H9 (cell line): ENCODE measurements at regions not wholly inside any gene's neighbourhood (a gene's known extent, or its start where the extent isn't known, plus 50 kb on each side); places are given as distances from the start of the nearest gene placed in this dataset.

Experiments
- DNase-seq: peaks from one replicate; pipeline ENCODE4 v3.0.0-alpha.2; 2017
- H2AFZ ChIP-seq: one replicate; pipeline ENCODE4 v1.6.1; 2013; ENCODE audit warnings: mild to moderate bottlenecking, low read length, control low read depth, moderate library complexity
- H2AK5ac ChIP-seq: 2 replicates; pipeline ENCODE4 v1.6.1; 2013; ENCODE audit warnings: low read length, control low read depth, mixed read lengths; ENCODE audit not compliant: insufficient read length
- H2BK120ac ChIP-seq: one replicate; pipeline ENCODE4 v1.6.1; 2013; ENCODE audit warnings: low read depth, mild to moderate bottlenecking, low read length, control low read depth, inconsistent platforms; ENCODE audit not compliant: poor library complexity, severe bottlenecking
- H2BK12ac ChIP-seq: 2 replicates; pipeline ENCODE4 v1.6.1; 2013; ENCODE audit warnings: low read length, control low read depth, mixed read lengths, low read depth; ENCODE audit not compliant: insufficient read length
- H2BK15ac ChIP-seq: 2 replicates; pipeline ENCODE4 v1.6.1; 2013; ENCODE audit warnings: low read depth, low read length, control low read depth
- H2BK20ac ChIP-seq: one replicate; pipeline ENCODE4 v1.6.1; 2013; ENCODE audit warnings: low read depth, mild to moderate bottlenecking, low read length, control low read depth, inconsistent platforms; ENCODE audit not compliant: poor library complexity, severe bottlenecking
- H2BK5ac ChIP-seq: 2 replicates; pipeline ENCODE4 v1.6.1; 2013; ENCODE audit warnings: low read length, control low read depth, mixed read lengths; ENCODE audit not compliant: insufficient read length
- H3K14ac ChIP-seq: 2 replicates; pipeline ENCODE4 v1.6.1; 2013; ENCODE audit warnings: low read length, control low read depth; ENCODE audit not compliant: insufficient read depth
- H3K18ac ChIP-seq: 2 replicates; pipeline ENCODE4 v1.6.1; 2013; ENCODE audit warnings: low read depth, mild to moderate bottlenecking, mixed read lengths, low read length, control low read depth; ENCODE audit not compliant: insufficient read length
- H3K23ac ChIP-seq: 2 replicates; pipeline ENCODE4 v1.6.1; 2013; ENCODE audit warnings: low read length, control low read depth, mixed read lengths, low read depth; ENCODE audit not compliant: insufficient read length
- H3K23me2 ChIP-seq: 2 replicates; pipeline ENCODE4 v1.6.1; 2013; ENCODE audit warnings: low read depth, mild to moderate bottlenecking, mixed read lengths, low read length, control low read depth; ENCODE audit not compliant: insufficient read length, poor library complexity, severe bottlenecking
- H3K27ac ChIP-seq: 2 replicates; pipeline ENCODE4 v1.5.1; 2013; ENCODE audit warnings: low read length, control low read depth, mixed read lengths, low read depth; ENCODE audit not compliant: insufficient read length
- H3K27me3 ChIP-seq: 2 replicates; pipeline ENCODE4 v1.6.1; 2013; ENCODE audit warnings: low read length, control low read depth, inconsistent platforms; ENCODE audit not compliant: insufficient read depth
- H3K4ac ChIP-seq: 2 replicates; pipeline ENCODE4 v1.6.1; 2013; ENCODE audit warnings: low read depth, mild to moderate bottlenecking, control low read depth, inconsistent platforms, low read length, moderate library complexity
- H3K4me1 ChIP-seq: 2 replicates; pipeline ENCODE4 v1.6.1; 2013; ENCODE audit warnings: low read length, control low read depth, inconsistent platforms; ENCODE audit not compliant: insufficient read depth
- H3K4me2 ChIP-seq: 2 replicates; pipeline ENCODE4 v1.6.1; 2013; ENCODE audit warnings: low read length, control low read depth, mixed read lengths; ENCODE audit not compliant: insufficient read length, insufficient read depth
- H3K56ac ChIP-seq: 2 replicates; pipeline ENCODE4 v1.6.1; 2013; ENCODE audit warnings: low read depth, mild to moderate bottlenecking, mixed read lengths, low read length, control low read depth; ENCODE audit not compliant: insufficient read length
- H3K79me1 ChIP-seq: 2 replicates; pipeline ENCODE4 v1.6.1; 2013; ENCODE audit warnings: low read depth, mild to moderate bottlenecking, moderate library complexity, low read length, control low read depth, inconsistent platforms; ENCODE audit not compliant: insufficient read depth, poor library complexity, severe bottlenecking
- H3K79me2 ChIP-seq: 2 replicates; pipeline ENCODE4 v1.6.1; 2013; ENCODE audit warnings: low read length, control low read depth, inconsistent platforms; ENCODE audit not compliant: insufficient read depth
- H3K9ac ChIP-seq: 2 replicates; pipeline ENCODE4 v1.6.1; 2013; ENCODE audit warnings: low read length, control low read depth, mixed read lengths; ENCODE audit not compliant: insufficient read length; ENCODE audit errors: extremely low read depth
- H3K9me3 ChIP-seq: one replicate; pipeline ENCODE4 v1.6.1; 2013; ENCODE audit warnings: low read depth, low read length, inconsistent platforms; ENCODE audit not compliant: control insufficient read depth
- H3T11ph ChIP-seq: one replicate; pipeline ENCODE4 v1.6.1; 2013; ENCODE audit warnings: mild to moderate bottlenecking, low read length, control low read depth, inconsistent platforms
- H4K20me1 ChIP-seq: one replicate; pipeline ENCODE4 v1.6.1; 2013; ENCODE audit not compliant: control insufficient read depth, insufficient read length, insufficient read depth
- H4K5ac ChIP-seq: 2 replicates; pipeline ENCODE4 v1.6.1; 2013; ENCODE audit warnings: low read depth, mild to moderate bottlenecking, mixed read lengths, low read length, control low read depth; ENCODE audit not compliant: insufficient read length
- H4K8ac ChIP-seq: replicated peaks from 2 replicates; pipeline ENCODE4 v1.6.1; 2013; ENCODE audit warnings: low read length, control low read depth, mixed read lengths, low read depth; ENCODE audit not compliant: insufficient read length
- H4K91ac ChIP-seq: 2 replicates; pipeline ENCODE4 v1.6.1; 2013; ENCODE audit warnings: low read depth, mild to moderate bottlenecking, moderate library complexity, mixed read lengths, low read length, control low read depth; ENCODE audit not compliant: insufficient read length
- H3K27ac Mint-ChIP-seq, 3 experiments: 2 replicates in 2 of 3; 3 replicates in 1 of 3; pipeline ENCODE4 v1.8.0; 2020 to 2021; ENCODE audit warnings: mixed read lengths in 3 of 3, mild to moderate bottlenecking in 1 of 3, moderate library complexity in 1 of 3
- H3K27me3 Mint-ChIP-seq: 2 replicates; pipeline ENCODE4 v1.8.0; 2021; ENCODE audit warnings: low read depth, mild to moderate bottlenecking, moderate library complexity, mixed read lengths
- H3K36me3 Mint-ChIP-seq, 3 experiments: 2 replicates in 2 of 3; 3 replicates in 1 of 3; pipeline ENCODE4 v1.8.0; 2020 to 2021; ENCODE audit warnings: low read depth in 3 of 3, mixed read lengths in 3 of 3; ENCODE audit not compliant: insufficient read depth in 1 of 3
- H3K4me1 Mint-ChIP-seq, 2 experiments: 2 replicates each; pipeline ENCODE4 v1.8.0; 2020; ENCODE audit warnings: mixed read lengths in 2 of 2
- H3K4me3 Mint-ChIP-seq, 2 experiments: 2 replicates in 1 of 2; 3 replicates in 1 of 2; pipeline ENCODE4 v1.8.0; 2020 to 2021; ENCODE audit warnings: mild to moderate bottlenecking in 2 of 2, mixed read lengths in 2 of 2, moderate library complexity in 1 of 2
- H3K9me3 Mint-ChIP-seq, 2 experiments: 2 replicates in 1 of 2; 3 replicates in 1 of 2; pipeline ENCODE4 v1.8.0; 2020; ENCODE audit warnings: mild to moderate bottlenecking in 2 of 2, mixed read lengths in 2 of 2, moderate library complexity in 1 of 2
- WGBS: extraction: QIAGEN DNeasy Blood & Tissue Kit; methylation state at CpG from one replicate; pipeline ENCODE4 v1.1.7; 2013; ENCODE audit warnings: missing lambda C conversion rate, low lambda C conversion rate, mixed read lengths; ENCODE audit not compliant: insufficient read length; ENCODE audit errors: extremely low coverage; 5-methylcytosine and 5-hydroxymethylcytosine counted together
- TF ChIP-seq, protein P1 (sequence below): fragments of 200-600 bp; sonication (generic); conservative IDR thresholded peaks from 3 replicates; pipeline ENCODE4 v1.8.0; 2021; ENCODE audit warnings: antibody characterized with exemption, mild to moderate bottlenecking

DNA sequence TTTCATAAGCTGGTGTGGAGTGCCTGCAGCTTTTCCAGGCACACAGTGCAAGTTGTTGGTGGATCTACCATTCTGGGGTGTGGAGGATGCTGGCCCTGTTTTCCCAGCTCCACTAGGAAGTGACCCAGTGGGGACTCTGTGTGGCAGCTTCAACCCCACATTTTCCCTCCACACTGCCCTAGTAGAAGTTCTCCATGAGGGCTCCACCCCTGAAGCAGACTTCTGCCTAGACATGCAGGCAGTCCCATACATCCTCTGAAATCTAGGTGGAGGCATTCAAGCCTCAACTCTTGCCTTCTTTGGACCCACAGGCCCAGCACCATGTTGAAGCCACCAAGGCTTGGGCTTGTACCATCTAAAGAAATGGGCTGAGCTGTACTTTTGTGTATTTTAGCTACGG lies 206.2 kb upstream of the GRM7 start:
- peaks cover 12% of the 10 kb centered on the region for H3K9me3 ChIP-seq
- no CpG with 5 or more reads among the region's 1 CpG for WGBS
- H3K79me1 ChIP-seq: no peaks in the 10 kb centered on the region
- no peak overlapping the region for H3K23ac ChIP-seq
- H2BK12ac ChIP-seq: no peak overlapping the region
- H2AK5ac ChIP-seq: no peak overlapping the region
- no peak overlapping the region for H3K56ac ChIP-seq
- H3K18ac ChIP-seq: no peak overlapping the region
- no peaks in the 10 kb centered on the region for H4K20me1 ChIP-seq
- Mint-ChIP-seq H3K4me1 (no peaks in the 10 kb centered on the region), H3K27ac (no peak overlapping the region), H3K27me3 (no peaks in the 10 kb centered on the region), H3K4me3 (no peak overlapping the region), H3K9me3 (peaks cover 18 to 26% of the 10 kb centered on the region in 2 experiments), H3K36me3 (peaks cover 9 to 14% (median 10%) of the 10 kb centered on the region in 3 experiments; a peak in 6 of 7 replicates)
- no peak overlapping the region for H4K5ac ChIP-seq
- H2BK120ac ChIP-seq: no peak overlapping the region
- no peaks in the 10 kb centered on the region for H3K4me1 ChIP-seq
- H4K8ac ChIP-seq: no peak overlapping the region
- no peak overlapping the region for H2AFZ ChIP-seq
- no peaks in the 10 kb centered on the region for H3K79me2 ChIP-seq
- no peak overlapping the region for H3K4ac ChIP-seq
- no peak overlapping the region for H4K91ac ChIP-seq
- H3K9ac ChIP-seq: no peak overlapping the region
- no peak overlapping the region for H3K4me2 ChIP-seq
- H2BK5ac ChIP-seq: no peak overlapping the region
- H3K27me3 ChIP-seq: no peaks in the 10 kb centered on the region
- no peak overlapping the region for H3K27ac ChIP-seq
- H3T11ph ChIP-seq: no peak overlapping the region
- H3K23me2 ChIP-seq: no peaks in the 10 kb centered on the region
- DNase-seq: no peak
- H2BK20ac ChIP-seq: no peak overlapping the region
- TF ChIP-seq, protein P1, sequence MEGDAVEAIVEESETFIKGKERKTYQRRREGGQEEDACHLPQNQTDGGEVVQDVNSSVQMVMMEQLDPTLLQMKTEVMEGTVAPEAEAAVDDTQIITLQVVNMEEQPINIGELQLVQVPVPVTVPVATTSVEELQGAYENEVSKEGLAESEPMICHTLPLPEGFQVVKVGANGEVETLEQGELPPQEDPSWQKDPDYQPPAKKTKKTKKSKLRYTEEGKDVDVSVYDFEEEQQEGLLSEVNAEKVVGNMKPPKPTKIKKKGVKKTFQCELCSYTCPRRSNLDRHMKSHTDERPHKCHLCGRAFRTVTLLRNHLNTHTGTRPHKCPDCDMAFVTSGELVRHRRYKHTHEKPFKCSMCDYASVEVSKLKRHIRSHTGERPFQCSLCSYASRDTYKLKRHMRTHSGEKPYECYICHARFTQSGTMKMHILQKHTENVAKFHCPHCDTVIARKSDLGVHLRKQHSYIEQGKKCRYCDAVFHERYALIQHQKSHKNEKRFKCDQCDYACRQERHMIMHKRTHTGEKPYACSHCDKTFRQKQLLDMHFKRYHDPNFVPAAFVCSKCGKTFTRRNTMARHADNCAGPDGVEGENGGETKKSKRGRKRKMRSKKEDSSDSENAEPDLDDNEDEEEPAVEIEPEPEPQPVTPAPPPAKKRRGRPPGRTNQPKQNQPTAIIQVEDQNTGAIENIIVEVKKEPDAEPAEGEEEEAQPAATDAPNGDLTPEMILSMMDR: no peak
- H2BK15ac ChIP-seq: no peak overlapping the region
- no peak overlapping the region for H3K14ac ChIP-seq
